ENCODE measurements at regions not wholly inside any gene's neighbourhood (a gene's known extent, or its start where the extent isn't known, plus 50 kb on each side); places are given as distances from the start of the nearest gene placed in this dataset.

DNA sequence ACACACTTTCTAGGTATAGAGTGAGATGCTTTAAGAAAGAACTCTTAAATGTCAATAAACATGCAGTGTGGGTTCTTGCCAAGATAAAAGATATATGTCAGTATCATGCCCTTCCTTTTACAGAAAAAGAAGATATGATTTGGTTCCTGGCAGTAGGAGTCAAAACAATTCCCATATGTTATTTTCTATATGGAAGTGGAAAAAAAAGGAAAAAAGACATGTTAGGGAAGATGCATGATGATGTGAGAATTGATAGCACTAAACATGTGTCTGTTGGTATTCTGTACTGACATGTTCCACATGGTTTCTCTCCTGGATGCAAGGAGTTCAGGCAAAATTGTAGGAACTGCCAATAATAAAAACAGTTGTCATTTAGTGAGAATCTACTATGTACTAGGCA, 318.8 kb upstream of the DACH1 start:
- no peak for TF ChIP-seq POLR2A (IDR thresholded peaks at IDR 0.05)
- TF ChIP-seq, protein P1, sequence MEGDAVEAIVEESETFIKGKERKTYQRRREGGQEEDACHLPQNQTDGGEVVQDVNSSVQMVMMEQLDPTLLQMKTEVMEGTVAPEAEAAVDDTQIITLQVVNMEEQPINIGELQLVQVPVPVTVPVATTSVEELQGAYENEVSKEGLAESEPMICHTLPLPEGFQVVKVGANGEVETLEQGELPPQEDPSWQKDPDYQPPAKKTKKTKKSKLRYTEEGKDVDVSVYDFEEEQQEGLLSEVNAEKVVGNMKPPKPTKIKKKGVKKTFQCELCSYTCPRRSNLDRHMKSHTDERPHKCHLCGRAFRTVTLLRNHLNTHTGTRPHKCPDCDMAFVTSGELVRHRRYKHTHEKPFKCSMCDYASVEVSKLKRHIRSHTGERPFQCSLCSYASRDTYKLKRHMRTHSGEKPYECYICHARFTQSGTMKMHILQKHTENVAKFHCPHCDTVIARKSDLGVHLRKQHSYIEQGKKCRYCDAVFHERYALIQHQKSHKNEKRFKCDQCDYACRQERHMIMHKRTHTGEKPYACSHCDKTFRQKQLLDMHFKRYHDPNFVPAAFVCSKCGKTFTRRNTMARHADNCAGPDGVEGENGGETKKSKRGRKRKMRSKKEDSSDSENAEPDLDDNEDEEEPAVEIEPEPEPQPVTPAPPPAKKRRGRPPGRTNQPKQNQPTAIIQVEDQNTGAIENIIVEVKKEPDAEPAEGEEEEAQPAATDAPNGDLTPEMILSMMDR (IDR thresholded peaks at IDR 0.05) = no peak

Measured in esophagus squamous epithelium (tissue), 4 donors.